ENCODE measurements at regions not wholly inside any gene's neighbourhood (a gene's known extent, or its start where the extent isn't known, plus 50 kb on each side); places are given as distances from the start of the nearest gene placed in this dataset.

- DNase-seq: no peak
Measured at GRCh38 chr18:55774505-55774904, 186.5 kb upstream of the TCF4 start.

DNA sequence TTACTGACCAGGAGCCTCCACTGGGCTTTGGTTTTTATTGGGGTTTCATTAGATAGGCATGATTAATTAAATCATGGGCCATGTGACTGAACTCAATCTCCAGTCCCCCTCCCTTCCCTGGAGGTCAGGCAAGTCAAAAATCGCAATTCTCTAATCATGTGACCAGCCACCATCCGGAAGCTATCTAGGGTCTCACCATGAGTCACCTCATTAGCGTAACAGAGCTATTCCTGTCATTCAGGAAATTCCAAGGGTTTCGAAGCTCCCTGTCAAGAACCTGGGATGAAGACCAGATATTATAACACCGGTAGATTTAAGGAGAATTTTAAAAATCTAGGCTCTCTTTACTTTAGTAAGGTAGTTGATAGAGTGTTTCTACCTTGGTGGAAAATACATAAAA lies 180.3 kb upstream of the TCF4 start:
- no peak for DNase-seq

GRCh38 chr18:55764386-55764785 lies 176.4 kb upstream of the TCF4 start:
- no peak for DNase-seq

- no peak for DNase-seq
Measured at GRCh38 chr18:55763805-55764204, 175.8 kb upstream of the TCF4 start.

GRCh38 chr18:55763298-55763697 lies 175.3 kb upstream of the TCF4 start:
- no peak for DNase-seq

DNA sequence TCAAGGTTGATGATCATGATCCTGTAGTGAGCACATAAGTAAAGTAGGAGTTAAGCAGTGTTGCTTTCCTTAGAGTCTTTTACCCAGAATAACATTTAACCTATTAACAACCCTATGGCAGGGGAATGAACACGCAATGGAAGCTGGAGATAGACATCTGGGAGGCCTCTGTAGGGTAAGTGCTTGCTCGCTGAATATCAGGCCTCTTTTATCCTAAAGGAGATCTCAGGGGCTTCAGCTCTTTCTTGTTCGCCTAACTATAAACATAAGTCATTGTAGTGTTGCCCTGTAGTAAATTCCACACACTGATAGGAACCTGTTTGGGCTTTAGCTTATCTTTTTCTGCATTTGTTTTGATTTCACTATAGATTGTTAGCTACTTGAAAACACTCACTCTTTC lies 174.4 kb upstream of the TCF4 start:
- no peak for DNase-seq

- no peak for DNase-seq
Measured at GRCh38 chr18:55753643-55754263, 165.8 kb upstream of the TCF4 start.

DNA sequence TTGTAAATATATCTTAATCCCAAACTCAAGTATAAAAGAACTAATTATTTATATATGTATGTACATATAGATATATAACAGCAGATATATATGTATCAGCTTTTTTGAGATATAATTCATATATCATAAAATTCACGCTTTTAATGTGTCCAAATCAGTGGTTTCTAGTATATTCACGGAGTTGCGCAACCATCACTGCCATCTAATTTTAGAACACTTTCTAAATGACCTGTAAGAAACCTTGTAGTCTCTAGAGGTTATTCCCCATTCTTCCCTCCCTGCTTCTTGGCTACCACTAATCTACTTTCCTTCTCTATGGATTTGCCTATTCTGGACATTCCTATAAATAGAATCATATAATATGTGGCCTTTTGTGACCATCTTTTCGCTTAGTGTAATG lies 163.5 kb upstream of the TCF4 start:
- DNase-seq: no peak

- no peak for DNase-seq
Measured at GRCh38 chr18:55748227-55748738, 160.3 kb upstream of the TCF4 start.

GRCh38 chr18:55744206-55744605 lies 156.2 kb upstream of the TCF4 start:
- DNase-seq: no peak

DNA sequence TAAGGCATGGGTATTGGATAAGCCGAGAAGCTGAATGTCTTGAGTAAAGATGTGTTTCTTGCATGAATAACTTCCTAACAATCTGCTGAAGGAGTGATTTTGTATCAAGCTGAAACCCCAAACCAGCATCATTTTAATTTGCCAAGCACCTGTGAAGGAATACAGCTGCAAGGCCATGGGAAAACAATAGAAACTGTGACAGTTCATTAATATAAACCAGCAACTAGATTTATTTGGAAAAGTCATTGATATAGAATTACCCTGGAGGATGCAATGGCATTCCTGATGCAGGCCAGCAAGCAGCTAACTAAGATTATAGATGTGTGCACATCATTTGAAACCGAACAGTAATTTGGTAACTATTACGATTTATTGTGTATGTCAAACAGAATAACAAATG lies 155.7 kb upstream of the TCF4 start:
- peak in 1 of 2 experiments; percentile 17 for DNase-seq

- no peak for DNase-seq
Measured at GRCh38 chr18:55743133-55743532, 155.1 kb upstream of the TCF4 start.

GRCh38 chr18:55739488-55739887 lies 151.5 kb upstream of the TCF4 start:
- DNase-seq: no peak

DNA sequence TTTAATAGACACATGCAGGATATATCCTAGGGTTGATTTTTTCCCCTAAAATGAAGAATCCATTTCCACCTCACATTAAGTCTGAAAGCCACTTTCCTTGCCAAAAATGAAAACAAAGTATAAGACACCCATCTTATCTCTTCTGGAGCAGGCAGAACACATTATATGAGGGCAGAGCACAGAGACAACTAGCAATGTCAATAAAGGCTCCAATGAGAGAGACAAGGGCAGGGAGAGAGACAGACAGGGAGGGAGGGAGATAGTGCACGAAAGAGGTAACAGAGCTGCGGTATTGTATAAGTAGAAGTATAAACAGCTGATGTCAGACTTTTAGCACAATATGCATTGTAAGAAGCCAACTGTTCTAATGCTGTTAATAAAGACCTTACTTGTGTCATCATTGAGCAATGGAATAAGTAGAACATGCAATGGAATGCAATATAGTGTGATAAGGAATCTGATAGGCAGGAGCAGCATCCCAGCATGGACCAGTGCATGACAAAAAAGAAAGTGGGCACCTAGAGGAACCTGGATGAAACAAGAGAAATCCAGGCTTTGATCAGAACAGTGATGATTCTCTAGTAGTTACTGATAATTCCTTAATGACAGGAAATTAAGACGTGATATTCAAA lies 150.6 kb upstream of the TCF4 start:
- DNase-seq: no peak

- DNase-seq: no peak
Measured at GRCh38 chr18:55737781-55738468, 149.9 kb upstream of the TCF4 start.

DNA sequence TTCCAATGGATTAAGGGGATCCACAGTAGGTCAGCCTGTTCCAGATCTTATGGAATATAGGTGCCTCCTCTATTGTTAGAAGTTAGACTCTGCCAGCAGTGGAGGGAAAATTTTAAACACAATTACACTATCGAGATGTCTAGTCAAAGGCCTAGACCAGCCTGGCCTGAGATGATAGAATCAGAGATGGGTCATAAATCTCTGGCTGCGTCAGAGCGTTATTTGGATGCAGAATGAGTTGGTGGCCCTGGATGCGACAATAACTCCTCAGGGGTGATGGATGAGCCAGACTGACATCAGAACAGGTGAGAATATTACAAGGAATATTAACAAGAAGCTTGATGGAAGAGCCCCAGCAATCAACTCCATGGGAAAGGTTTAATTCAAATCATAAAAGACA lies 149.3 kb upstream of the TCF4 start:
- DNase-seq: no peak

DNA sequence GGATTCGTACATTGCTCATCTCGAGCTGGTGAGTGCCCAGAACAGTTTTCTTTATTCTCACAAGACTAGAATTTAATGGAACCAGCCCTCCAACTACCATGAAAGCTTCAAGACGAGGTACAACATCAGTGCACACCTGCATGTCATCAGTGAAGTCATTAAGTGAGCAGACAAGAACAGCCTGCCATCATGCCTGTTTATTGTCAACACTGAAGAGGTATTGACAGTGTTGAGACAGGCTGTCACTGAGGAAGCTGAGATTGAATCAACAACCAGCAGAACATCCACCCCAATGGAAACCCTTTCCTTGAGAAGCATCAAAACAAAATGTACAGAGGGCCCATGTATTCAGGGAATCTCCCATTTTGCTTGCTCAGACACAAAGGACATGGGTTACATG lies 148.0 kb upstream of the TCF4 start:
- no peak for DNase-seq

DNA sequence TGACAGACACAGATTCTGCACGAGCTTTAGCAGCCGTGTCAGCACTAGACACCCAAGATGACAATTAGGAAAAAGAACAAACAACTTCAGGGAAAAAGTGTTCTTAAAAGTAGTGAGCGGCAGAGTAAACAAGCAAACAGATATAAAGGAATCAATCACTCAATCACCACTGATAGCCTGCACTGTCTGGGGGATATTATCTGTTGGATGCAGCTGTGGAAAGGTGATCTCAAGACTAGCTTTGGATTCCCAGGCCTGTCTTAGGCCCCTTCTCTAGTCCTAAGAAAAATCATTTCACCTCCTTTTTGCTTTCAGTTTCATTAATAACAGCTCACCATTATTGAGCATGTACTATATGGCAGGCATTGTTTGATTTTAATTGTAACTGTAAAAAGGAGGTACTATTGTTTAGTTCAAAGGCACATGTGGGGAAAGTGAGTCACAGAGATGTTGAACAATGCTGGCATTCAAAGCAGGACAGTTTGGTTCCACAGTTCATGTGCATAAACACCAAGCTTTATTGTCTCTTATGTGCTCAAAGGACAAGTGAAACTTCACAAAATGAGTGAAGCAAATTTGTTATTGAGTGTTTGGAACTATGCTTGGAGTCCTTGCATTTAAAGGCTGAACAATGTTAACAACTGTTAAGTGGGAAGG lies 147.3 kb upstream of the TCF4 start:
- no peak for DNase-seq

DNA sequence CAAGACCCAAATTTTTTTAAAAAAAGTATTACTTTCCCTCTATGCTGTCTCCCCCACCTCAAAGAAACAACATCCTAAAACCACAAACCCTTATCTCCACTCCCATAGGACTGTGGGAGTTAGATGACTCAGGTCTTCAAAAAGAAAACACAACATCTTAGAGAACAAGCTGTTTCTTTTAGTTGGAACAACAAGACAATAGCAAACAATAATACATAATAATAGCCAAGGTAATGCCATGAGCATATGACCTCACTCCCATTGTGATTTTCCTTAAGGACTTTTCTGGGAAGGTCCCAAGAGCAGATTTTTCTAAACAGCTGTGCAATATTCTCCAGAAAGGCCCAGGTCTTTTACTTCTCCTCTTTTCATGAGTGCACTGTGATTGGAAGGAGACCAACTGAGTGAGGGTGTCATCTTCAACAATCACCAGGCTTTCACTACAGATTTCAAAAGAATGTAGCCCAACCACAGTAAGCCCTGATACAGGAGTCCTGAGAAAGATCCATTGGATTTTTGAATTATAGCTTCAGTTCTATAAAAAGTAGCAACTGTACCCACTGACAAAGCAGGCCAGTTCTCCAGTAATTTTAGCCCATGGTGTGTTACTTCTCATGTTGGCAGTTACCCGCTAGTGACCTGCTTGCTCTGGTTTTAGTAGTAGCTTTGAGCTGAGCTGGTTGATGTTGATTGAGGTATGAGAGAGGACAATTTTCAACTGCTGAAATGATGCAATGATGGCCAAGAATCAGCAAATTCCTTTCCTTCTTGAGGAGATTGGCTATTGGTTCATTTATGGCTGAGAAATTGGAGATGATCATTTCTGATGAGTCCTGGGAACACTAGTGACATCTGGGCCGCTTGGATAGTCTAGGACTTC lies 144.5 kb upstream of the TCF4 start:
- DNase-seq: no peak

- no peak for DNase-seq
Measured at GRCh38 chr18:55731594-55732042, 143.6 kb upstream of the TCF4 start.

DNA sequence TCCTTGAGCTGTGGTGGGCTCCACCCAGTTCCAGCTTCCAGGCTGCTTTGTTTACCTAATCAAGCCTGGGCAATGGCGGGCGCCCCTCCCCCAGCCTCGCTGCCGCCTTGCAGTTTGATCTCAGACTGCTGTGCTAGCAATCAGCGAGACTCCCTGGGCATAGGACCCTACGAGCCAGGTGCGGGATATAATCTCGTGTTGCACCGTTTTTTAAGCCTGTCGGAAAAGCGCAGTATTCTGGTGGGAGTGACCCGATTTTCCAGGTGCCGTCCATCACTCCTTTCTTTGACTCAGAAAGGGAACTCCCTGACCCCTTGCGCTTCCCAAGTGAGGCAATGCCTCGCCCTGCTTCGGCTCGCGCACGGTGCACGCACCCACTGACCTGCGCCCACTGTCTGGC lies 133.0 kb upstream of the TCF4 start:
- peak; percentile 50 to 65 for DNase-seq

DNA sequence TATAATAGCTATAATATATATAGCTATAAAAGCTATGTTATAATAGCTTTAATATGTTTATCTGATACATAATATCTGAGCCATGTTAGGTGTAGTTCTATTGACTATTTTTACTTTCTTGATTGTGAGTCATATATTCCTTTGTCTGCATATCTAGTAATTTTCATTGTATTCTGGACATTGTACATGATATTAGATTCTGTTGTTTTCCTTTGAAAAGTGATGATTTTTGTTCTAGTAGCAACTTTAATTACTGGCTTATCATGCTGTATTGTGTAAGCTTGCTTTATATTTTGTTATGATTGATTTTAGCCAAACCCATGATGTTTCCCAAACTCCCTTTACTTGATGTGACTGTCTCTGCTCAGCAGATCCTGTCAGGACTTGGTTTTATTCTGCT lies 125.7 kb upstream of the TCF4 start:
- no peak for DNase-seq

DNA sequence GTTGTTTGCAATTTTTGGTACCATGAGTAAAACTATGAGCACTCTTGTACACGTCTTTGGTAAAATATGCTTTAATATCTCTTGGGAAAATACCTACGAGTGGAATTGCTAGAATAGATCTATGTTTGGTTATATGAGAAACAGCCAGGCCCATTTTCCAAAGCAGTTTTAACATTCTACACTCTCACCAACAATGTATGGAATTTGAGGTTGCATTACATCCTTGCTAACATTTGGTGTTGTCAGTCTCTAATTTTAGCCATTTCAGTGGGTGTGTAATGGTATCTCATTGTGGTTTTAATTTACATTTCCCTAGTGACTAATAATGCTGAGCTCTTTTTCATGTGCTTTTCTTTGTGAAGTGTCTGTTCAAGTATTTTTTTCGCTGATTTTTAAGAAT lies 118.9 kb upstream of the TCF4 start:
- DNase-seq: no peak
